ENCODE measurements at regions not wholly inside any gene's neighbourhood (a gene's known extent, or its start where the extent isn't known, plus 50 kb on each side); places are given as distances from the start of the nearest gene placed in this dataset.

DNA sequence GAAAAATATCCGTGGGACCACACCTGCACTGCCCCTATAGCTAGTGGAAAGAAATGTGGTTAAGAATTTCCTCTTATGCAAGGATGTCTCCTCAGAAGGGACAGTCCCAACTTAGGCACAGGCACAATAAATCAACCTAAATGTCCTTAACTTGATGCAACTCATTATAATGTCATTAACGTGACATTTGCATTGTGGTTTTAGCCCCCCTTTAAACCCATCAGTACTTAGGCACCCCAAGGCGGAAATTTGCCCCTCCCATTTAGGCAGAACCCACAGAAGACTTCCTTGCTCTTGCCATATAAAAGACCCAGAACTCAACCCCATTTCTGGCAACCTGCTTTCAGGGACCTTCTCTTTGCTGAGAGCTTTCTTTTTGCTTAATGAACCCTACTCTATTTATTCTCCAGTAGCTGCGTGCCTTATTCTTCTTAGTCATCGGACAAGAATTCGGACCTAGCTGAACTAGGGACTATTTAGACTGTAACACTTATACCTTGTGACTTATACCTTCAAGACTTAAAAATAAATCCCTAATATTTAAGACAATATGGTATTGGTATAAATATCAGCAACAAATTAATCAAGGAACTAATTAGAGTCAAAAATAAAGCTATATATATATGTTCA is 1281.6 kb upstream of the TMEFF2 start:
- TF ChIP-seq CTCF (IDR thresholded peaks at IDR 0.05), result no peak
- TF ChIP-seq, protein P1, sequence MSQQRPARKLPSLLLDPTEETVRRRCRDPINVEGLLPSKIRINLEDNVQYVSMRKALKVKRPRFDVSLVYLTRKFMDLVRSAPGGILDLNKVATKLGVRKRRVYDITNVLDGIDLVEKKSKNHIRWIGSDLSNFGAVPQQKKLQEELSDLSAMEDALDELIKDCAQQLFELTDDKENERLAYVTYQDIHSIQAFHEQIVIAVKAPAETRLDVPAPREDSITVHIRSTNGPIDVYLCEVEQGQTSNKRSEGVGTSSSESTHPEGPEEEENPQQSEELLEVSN (IDR thresholded peaks at IDR 0.05; ENCODE audit: borderline replicate concordance, low read depth), result no peak
- TF ChIP-seq RAD21 (conservative IDR thresholded peaks at IDR 0.05 in 1 of 2, IDR thresholded peaks at IDR 0.05 in 1 of 2), result no peak
- no peak for TF ChIP-seq BCL3 (IDR thresholded peaks at IDR 0.05)
- no peak for TF ChIP-seq MYC (IDR thresholded peaks at IDR 0.05; ENCODE audit: borderline replicate concordance, low read length)
- no peak for TF ChIP-seq RFX5 (IDR thresholded peaks at IDR 0.05)
- no peak for TF ChIP-seq JUNB (IDR thresholded peaks at IDR 0.05)
- TF ChIP-seq CHD2 (IDR thresholded peaks at IDR 0.05; ENCODE audit: low read length, partially characterized antibody), result no peak
- no peak for TF ChIP-seq POLR2A (IDR thresholded peaks at IDR 0.05; ENCODE audit: low read length)
- TF ChIP-seq, protein P2, sequence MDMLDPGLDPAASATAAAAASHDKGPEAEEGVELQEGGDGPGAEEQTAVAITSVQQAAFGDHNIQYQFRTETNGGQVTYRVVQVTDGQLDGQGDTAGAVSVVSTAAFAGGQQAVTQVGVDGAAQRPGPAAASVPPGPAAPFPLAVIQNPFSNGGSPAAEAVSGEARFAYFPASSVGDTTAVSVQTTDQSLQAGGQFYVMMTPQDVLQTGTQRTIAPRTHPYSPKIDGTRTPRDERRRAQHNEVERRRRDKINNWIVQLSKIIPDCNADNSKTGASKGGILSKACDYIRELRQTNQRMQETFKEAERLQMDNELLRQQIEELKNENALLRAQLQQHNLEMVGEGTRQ (IDR thresholded peaks at IDR 0.05), result no peak
- TF ChIP-seq, protein P3, sequence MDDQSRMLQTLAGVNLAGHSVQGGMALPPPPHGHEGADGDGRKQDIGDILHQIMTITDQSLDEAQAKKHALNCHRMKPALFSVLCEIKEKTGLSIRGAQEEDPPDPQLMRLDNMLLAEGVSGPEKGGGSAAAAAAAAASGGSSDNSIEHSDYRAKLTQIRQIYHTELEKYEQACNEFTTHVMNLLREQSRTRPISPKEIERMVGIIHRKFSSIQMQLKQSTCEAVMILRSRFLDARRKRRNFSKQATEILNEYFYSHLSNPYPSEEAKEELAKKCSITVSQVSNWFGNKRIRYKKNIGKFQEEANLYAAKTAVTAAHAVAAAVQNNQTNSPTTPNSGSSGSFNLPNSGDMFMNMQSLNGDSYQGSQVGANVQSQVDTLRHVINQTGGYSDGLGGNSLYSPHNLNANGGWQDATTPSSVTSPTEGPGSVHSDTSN (IDR thresholded peaks at IDR 0.05), result no peak
- no peak for TF ChIP-seq EHF (CRISPR knock-in tag; IDR thresholded peaks at IDR 0.05)
